ENCODE measurements at regions not wholly inside any gene's neighbourhood (a gene's known extent, or its start where the extent isn't known, plus 50 kb on each side); places are given as distances from the start of the nearest gene placed in this dataset.

DNA sequence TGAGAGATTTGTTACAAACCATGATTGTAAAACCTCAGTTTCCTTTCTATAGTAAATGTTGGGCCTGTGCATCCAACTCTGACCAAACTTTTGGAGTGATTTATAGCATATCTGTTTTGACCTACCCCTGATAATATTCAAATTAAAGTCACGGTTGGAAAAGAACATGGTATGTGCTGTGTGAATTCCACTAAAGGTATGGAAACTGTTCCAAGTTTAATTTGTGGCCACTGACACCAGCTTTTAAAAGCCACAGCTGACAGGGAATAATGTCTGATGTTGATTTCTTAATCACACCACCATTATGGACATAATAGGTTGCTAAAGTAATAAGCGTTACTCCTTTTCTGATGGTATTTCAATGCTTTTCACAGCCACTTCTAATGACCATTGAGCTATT lies 1215.9 kb downstream of the CDH8 start:
- no peak overlapping the region for H3K27ac ChIP-seq
- no peak overlapping the region for H3K4me3 ChIP-seq
- no peak for TF ChIP-seq CTCF (IDR thresholded peaks at IDR 0.05)
- H3K27me3 ChIP-seq = no peaks in the 10 kb centered on the region
- DNase-seq (no peak), ATAC-seq (ENCODE audit: low FRiP score in 2 of 2) (no peak)
- no peaks in the 10 kb centered on the region for H3K9me3 ChIP-seq
- no peaks in the 10 kb centered on the region for H3K4me1 ChIP-seq
- no peaks in the 10 kb centered on the region for H3K36me3 ChIP-seq
- WGBS, 2 donors = 85 to 90% methylated on average over 2 of the region's 2 CpGs

DNA sequence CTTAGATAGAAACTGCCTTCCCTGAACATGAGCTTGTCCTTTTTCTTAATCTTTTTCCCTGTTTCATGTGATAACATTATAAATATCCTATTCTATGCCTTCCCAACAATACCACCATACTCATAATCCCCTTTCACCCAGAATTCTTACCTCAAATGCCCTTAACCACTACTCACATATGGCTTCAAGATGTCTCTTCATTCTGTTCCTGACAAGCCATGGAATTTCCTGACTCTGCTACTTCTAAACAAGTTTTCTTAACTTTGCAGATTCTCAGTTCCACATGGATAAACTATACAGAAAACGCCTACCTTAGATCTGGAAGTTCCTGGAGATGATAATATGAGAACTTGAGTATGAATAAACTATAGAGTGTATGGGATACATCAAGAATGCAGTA lies 1217.8 kb downstream of the CDH8 start:
- DNase-seq (no peak), ATAC-seq (ENCODE audit: low FRiP score in 2 of 2) (no peak)
- Histone ChIP-seq H3K36me3 (no peaks in the 10 kb centered on the region), H3K27me3 (no peaks in the 10 kb centered on the region), H3K4me1 (no peaks in the 10 kb centered on the region), H3K27ac (no peak overlapping the region), H3K9me3 (no peaks in the 10 kb centered on the region), H3K4me3 (no peak overlapping the region)
- no peak for TF ChIP-seq EP300 (IDR thresholded peaks at IDR 0.05)
- no peak for TF ChIP-seq POLR2A (IDR thresholded peaks at IDR 0.05)
- TF ChIP-seq POLR2AphosphoS5 (IDR thresholded peaks at IDR 0.05) = no peak
- no peak for TF ChIP-seq CTCF (IDR thresholded peaks at IDR 0.05)
- 68 to 75% methylated on average over 1 of the region's 1 CpG for WGBS, 2 donors

DNA sequence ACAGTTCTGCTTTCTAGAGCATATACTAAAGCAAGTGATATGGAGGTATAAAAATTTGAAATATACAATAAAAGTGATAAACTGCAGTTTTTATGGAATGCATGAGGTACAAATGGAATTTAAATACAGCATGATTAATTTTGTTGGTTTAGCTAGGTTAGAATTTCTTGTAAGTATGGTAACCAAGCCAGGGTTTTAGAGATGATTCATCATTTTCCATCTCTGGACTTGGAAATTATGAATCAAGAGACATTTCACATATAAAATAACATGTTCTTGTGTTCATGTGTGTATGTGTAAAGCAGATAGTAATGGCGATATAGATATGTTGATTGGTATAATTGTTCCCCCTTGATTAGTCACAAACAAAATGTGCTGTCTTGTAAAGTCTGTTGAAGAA lies 1219.8 kb downstream of the CDH8 start:
- no peak overlapping the region for H3K4me3 ChIP-seq
- H3K9me3 ChIP-seq = no peaks in the 10 kb centered on the region
- TF ChIP-seq EP300 (IDR thresholded peaks at IDR 0.05) (no peak), CTCF (IDR thresholded peaks at IDR 0.05) (no peak), POLR2A (IDR thresholded peaks at IDR 0.05) (no peak), POLR2AphosphoS5 (IDR thresholded peaks at IDR 0.05) (no peak)
- ATAC-seq (ENCODE audit: low FRiP score in 2 of 2) (no peak), DNase-seq (no peak)
- no peaks in the 10 kb centered on the region for H3K36me3 ChIP-seq
- H3K27ac ChIP-seq = no peak overlapping the region
- no peaks in the 10 kb centered on the region for H3K4me1 ChIP-seq
- 96 to 100% methylated on average over 1 of the region's 1 CpG for WGBS, 2 donors
- no peaks in the 10 kb centered on the region for H3K27me3 ChIP-seq

GRCh38 chr16:60815865-60816264 lies 1220.4 kb downstream of the CDH8 start:
- Histone ChIP-seq H3K4me3 (no peak overlapping the region), H3K4me1 (no peaks in the 10 kb centered on the region), H3K36me3 (no peaks in the 10 kb centered on the region), H3K9me3 (no peaks in the 10 kb centered on the region), H3K27me3 (no peaks in the 10 kb centered on the region), H3K27ac (no peak overlapping the region)
- no peak for DNase-seq
- no peak for ATAC-seq (ENCODE audit: low FRiP score in 2 of 2)
- WGBS, 2 donors = 69 to 77% methylated on average over 3 of the region's 3 CpGs
- no peak for TF ChIP-seq POLR2A (IDR thresholded peaks at IDR 0.05)

GRCh38 chr16:60815033-60815432 lies 1221.2 kb downstream of the CDH8 start:
- Histone ChIP-seq H3K9me3 (no peaks in the 10 kb centered on the region), H3K36me3 (no peaks in the 10 kb centered on the region), H3K27ac (no peak overlapping the region), H3K27me3 (no peaks in the 10 kb centered on the region), H3K4me1 (no peaks in the 10 kb centered on the region), H3K4me3 (no peak overlapping the region)
- ATAC-seq (ENCODE audit: low FRiP score in 2 of 2) (no peak), DNase-seq (no peak)
- TF ChIP-seq POLR2AphosphoS5 (IDR thresholded peaks at IDR 0.05) (no peak), EP300 (IDR thresholded peaks at IDR 0.05) (no peak), CTCF (IDR thresholded peaks at IDR 0.05) (no peak), POLR2A (IDR thresholded peaks at IDR 0.05) (no peak)
- 63 to 74% methylated on average over 3 of the region's 3 CpGs for WGBS, 2 donors

GRCh38 chr16:60811657-60812056 lies 1224.6 kb downstream of the CDH8 start:
- Histone ChIP-seq H3K4me3 (no peak overlapping the region), H3K4me1 (no peaks in the 10 kb centered on the region), H3K9me3 (no peaks in the 10 kb centered on the region), H3K27ac (no peak overlapping the region), H3K27me3 (no peaks in the 10 kb centered on the region), H3K36me3 (no peaks in the 10 kb centered on the region)
- ATAC-seq (ENCODE audit: low FRiP score in 2 of 2) (no peak), DNase-seq (no peak)
- TF ChIP-seq EP300 (IDR thresholded peaks at IDR 0.05) (no peak), POLR2A (IDR thresholded peaks at IDR 0.05) (no peak), POLR2AphosphoS5 (IDR thresholded peaks at IDR 0.05) (no peak), CTCF (IDR thresholded peaks at IDR 0.05) (no peak)

All from upper lobe of left lung (tissue), 6 donors.